ENCODE measurements at regions not wholly inside any gene's neighbourhood (a gene's known extent, or its start where the extent isn't known, plus 50 kb on each side); places are given as distances from the start of the nearest gene placed in this dataset.

GRCh38 chr3:177538750-177539730 is 341.8 kb upstream of the TBL1XR1 start:
- DNase-seq = no peak
- TF ChIP-seq CTCF (IDR thresholded peaks at IDR 0.05; ENCODE audit: insufficient read depth in 1 of 2, low read depth in 1 of 2, low read length in 1 of 2, severe bottlenecking in 1 of 2, unreplicated experiment in 1 of 2) = no peak
- H3K9me3 ChIP-seq = no peaks in the 10 kb centered on the region
- H3K4me1 Mint-ChIP-seq (ENCODE audit: low read depth, unreplicated experiment) = no peaks in the 10 kb centered on the region
- H3K4me3 Mint-ChIP-seq (ENCODE audit: unreplicated experiment) = no peak overlapping the region
- no peaks in the 10 kb centered on the region for H3K36me3 ChIP-seq (ENCODE audit: control insufficient read depth, insufficient read depth, low read length)
- no TSS peak for BruUV-seq (replicated peaks)
- no peaks in the 10 kb centered on the region for H3K27me3 Mint-ChIP-seq (ENCODE audit: insufficient read depth, unreplicated experiment)
- no peaks in the 10 kb centered on the region for H3K27me3 ChIP-seq (replicated peaks; ENCODE audit: control insufficient read depth, insufficient read depth, low read length)
- CTCF ChIA-PET = no interaction called here
- H3K27ac Mint-ChIP-seq (ENCODE audit: unreplicated experiment) = no peak overlapping the region
- H3K36me3 Mint-ChIP-seq (ENCODE audit: insufficient read depth, unreplicated experiment) = no peaks in the 10 kb centered on the region
- no peak overlapping the region for H3K4me3 ChIP-seq (ENCODE audit: low read depth, low read length)
- no peaks in the 10 kb centered on the region for H3K9me3 Mint-ChIP-seq (ENCODE audit: unreplicated experiment)
- H3K4me1 ChIP-seq = no peaks in the 10 kb centered on the region
- POLR2A ChIA-PET = no interaction called here
- intact Hi-C loops (cut with micrococcal nuclease; ENCODE audit: unreplicated experiment) = no loop called here

DNA sequence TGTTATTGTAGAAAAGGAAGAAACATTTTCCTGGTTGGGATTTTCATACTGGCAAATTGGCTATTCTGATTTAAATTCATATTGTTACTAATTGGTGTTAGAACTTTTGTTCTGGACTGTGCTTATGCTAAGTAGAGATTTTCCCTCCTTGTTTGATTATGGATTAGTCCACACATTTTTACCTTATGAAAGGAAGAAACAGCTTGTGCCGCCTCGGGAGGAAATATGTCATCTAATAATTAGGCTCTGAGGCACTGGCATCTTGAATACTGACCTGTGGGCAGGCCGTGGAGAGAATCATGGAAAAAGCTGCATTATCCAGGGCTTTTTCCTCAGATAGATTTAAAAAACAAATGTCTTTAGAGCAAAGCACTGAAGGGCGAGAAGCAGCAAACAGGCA is 344.3 kb upstream of the TBL1XR1 start:
- no peaks in the 10 kb centered on the region for H3K4me1 Mint-ChIP-seq (ENCODE audit: low read depth, unreplicated experiment)
- no peak for DNase-seq
- no peak overlapping the region for H3K4me3 Mint-ChIP-seq (ENCODE audit: unreplicated experiment)
- Histone ChIP-seq H3K4me3 (ENCODE audit: low read depth, low read length) (no peak overlapping the region), H3K36me3 (ENCODE audit: control insufficient read depth, insufficient read depth, low read length) (no peaks in the 10 kb centered on the region), H3K4me1 (no peaks in the 10 kb centered on the region), H3K27me3 (replicated peaks; ENCODE audit: control insufficient read depth, insufficient read depth, low read length) (no peaks in the 10 kb centered on the region), H3K9me3 (no peaks in the 10 kb centered on the region)
- H3K27ac Mint-ChIP-seq (ENCODE audit: unreplicated experiment) = peak overlapping the region; percentile 20
- POLR2A ChIA-PET = no interaction called here
- BruUV-seq (replicated peaks) = no TSS peak
- TF ChIP-seq CTCF (IDR thresholded peaks at IDR 0.05; ENCODE audit: insufficient read depth in 1 of 2, low read depth in 1 of 2, low read length in 1 of 2, severe bottlenecking in 1 of 2, unreplicated experiment in 1 of 2) = no peak
- intact Hi-C loops (cut with micrococcal nuclease; ENCODE audit: unreplicated experiment) = no loop called here
- H3K9me3 Mint-ChIP-seq (ENCODE audit: unreplicated experiment) = no peaks in the 10 kb centered on the region
- no peaks in the 10 kb centered on the region for H3K27me3 Mint-ChIP-seq (ENCODE audit: insufficient read depth, unreplicated experiment)
- CTCF ChIA-PET = no interaction called here
- H3K36me3 Mint-ChIP-seq (ENCODE audit: insufficient read depth, unreplicated experiment) = no peaks in the 10 kb centered on the region

- H3K27ac Mint-ChIP-seq (ENCODE audit: unreplicated experiment) = no peak overlapping the region
- no peaks in the 10 kb centered on the region for H3K27me3 ChIP-seq (replicated peaks; ENCODE audit: control insufficient read depth, insufficient read depth, low read length)
- POLR2A ChIA-PET = no interaction called here
- no peaks in the 10 kb centered on the region for H3K4me1 ChIP-seq
- no peaks in the 10 kb centered on the region for H3K27me3 Mint-ChIP-seq (ENCODE audit: insufficient read depth, unreplicated experiment)
- H3K4me3 Mint-ChIP-seq (ENCODE audit: unreplicated experiment) = no peak overlapping the region
- no peaks in the 10 kb centered on the region for H3K9me3 ChIP-seq
- no peak overlapping the region for H3K4me3 ChIP-seq (ENCODE audit: low read depth, low read length)
- no peaks in the 10 kb centered on the region for H3K4me1 Mint-ChIP-seq (ENCODE audit: low read depth, unreplicated experiment)
- H3K36me3 Mint-ChIP-seq (ENCODE audit: insufficient read depth, unreplicated experiment) = no peaks in the 10 kb centered on the region
- no TSS peak for BruUV-seq (replicated peaks)
- CTCF ChIA-PET = no interaction called here
- DNase-seq = no peak
- no peaks in the 10 kb centered on the region for H3K36me3 ChIP-seq (ENCODE audit: control insufficient read depth, insufficient read depth, low read length)
- no peak for TF ChIP-seq CTCF (IDR thresholded peaks at IDR 0.05; ENCODE audit: insufficient read depth in 1 of 2, low read depth in 1 of 2, low read length in 1 of 2, severe bottlenecking in 1 of 2, unreplicated experiment in 1 of 2)
- intact Hi-C loops (cut with micrococcal nuclease; ENCODE audit: unreplicated experiment) = no loop called here
- no peaks in the 10 kb centered on the region for H3K9me3 Mint-ChIP-seq (ENCODE audit: unreplicated experiment)
Observed at GRCh38 chr3:177545964-177546363, 348.7 kb upstream of the TBL1XR1 start.

All from Caco-2 (cell line).